RPMI7951 (cell line): ENCODE measurements at regions not wholly inside any gene's neighbourhood (a gene's known extent, or its start where the extent isn't known, plus 50 kb on each side); places are given as distances from the start of the nearest gene placed in this dataset.
"Not testable (repeated sequence)": the region's sequence is repeated elsewhere in the genome, so short reads cannot be mapped to it uniquely, and the experiment has no call there.

ENCODE experiments used
- DNase-seq: peaks from one replicate; pipeline ENCODE4 v3.0.0-alpha.2; 2012; ENCODE audit warnings: low read depth

DNA sequence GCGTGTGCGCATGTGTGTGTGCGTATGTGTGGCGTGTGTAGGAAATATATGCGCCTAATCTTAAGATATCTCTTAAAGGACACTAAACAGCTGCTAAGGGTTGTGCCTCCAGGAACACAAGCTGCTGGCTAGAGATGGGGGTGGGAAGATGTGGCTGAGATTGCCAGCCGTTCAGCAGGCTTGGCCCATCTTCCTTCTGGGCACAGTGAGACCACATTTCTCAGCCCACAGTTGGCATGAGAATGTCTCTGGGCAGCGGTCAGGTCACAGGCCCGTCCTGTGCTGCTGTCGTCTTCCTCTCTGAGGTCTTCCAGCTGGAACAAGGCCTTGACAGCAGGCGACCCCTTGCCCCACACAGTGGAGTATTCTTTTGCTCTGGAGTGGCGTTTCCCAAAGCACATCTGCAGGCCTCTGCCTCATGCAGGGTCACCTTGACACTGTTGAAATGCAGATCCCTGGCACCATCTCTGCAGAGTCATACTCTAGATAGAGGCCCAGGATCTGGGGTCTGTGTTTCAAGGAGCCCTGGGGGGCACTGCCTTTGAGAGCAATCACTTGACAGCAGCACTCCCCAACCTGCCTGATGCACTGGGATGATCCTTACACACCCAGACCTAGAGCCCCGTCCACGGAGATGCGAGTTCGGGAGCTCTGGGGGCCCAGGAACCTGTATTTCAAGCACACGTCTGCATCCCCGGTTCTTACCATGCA is 335.5 kb upstream of the SFSWAP start:
- DNase-seq = no peak

DNA sequence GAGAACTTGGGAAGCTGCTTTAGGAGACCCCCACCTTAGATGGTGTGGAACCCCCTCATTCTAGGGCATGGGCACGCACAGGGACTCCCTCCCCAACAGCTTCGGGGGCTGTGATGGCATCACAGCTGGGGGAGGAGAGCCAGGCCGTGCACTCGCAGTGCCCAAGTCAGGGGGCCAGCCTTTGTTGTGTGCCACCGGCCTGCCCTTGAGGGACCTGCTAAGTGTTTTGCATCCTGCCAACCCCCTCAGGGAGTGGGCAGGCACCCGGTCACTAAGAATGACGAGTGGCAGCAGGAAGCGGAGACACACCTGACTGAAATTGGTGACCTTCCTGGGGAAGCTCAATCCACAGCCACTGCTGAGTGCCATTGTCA is 334.9 kb upstream of the SFSWAP start:
- DNase-seq = no peak

DNA sequence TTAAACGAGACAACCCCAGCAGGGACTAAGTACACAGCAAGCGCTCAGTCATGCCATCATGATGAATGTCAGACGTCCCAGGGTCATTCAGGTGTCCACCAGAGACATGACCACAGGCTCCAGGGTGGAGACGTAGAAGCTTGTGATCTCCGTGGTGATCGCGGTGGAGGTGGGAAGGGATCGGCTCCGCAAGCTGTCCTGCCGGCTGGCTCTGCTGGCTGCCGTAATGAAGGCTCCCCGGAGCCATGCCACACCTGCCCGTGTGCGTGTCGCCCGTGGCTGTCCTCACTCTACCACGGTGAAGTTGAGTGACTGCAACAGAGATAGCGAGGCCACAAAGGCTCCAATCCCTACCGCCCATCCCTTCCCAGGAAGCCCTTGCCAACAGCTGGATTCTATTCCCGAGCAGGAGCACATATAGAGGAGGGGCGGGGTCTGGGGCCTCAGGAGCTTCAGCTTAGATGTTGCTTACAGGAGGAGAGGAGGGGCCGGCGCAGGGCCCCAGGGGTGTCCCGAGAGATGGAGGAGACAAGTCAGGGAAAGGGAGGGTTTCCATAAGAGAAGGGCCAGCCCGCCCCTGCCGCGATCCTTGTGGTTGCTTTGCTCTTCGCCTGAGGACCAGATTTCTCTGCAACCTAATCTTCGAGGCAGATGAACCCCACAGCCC is 332.6 kb upstream of the SFSWAP start:
- no peak for DNase-seq

DNA sequence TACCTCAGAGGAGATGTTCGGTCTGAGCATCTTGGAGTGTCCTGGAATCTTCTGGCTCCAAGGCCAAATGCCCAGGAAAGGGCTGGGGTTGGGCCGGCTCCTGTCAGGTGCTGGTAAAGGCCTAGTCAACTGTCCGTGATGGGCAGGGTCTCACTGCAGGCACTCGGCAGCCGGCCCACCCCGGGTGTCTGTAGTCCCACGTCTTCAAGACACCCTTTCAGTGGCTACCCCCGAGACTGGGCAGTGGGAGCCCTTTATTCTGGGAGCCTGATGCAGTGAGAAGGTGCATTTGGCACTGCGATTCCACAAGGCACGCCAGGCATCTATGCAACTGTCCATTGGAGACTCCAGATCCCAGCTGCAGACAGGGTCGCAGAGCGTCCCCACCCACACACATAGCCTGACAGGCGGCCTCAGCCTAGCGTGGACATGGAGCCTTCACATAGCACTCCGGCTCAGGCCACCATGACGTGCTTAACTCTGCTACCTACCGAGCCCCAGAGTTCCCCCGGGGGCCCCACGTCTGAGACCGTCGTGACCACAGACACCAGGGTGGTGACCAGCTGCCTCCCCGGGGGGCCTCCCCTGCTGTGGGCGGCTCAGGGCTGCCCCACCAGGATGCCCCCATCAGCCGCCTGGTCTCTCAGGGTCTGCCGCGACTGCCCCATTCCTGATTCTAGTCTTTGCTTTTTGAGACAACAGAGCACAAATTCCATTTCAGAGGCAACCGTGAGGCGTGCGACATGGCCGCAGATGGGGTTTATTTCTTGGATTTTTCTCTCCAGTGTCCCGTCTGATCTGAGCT is 331.8 kb upstream of the SFSWAP start:
- DNase-seq = no peak

DNA sequence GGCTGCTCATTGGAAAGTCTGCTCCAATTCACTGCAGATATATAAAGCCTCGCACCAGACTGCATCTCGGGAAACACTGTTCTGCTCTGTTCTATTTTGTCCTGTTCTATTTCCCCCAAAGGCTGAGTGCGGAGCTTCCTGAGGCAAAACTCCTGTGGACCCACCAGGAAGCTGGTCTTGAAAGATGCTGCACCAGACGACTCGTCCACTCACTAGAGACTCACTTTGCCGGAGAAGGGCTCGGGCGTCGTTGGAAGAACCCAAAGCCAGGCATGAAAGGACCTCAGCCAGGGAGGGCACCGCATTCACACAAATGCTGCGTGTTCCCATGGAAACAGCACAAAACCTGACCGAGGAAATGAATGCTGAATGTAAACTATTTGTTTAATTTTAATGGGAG is 331.2 kb upstream of the SFSWAP start:
- DNase-seq = no peak

DNA sequence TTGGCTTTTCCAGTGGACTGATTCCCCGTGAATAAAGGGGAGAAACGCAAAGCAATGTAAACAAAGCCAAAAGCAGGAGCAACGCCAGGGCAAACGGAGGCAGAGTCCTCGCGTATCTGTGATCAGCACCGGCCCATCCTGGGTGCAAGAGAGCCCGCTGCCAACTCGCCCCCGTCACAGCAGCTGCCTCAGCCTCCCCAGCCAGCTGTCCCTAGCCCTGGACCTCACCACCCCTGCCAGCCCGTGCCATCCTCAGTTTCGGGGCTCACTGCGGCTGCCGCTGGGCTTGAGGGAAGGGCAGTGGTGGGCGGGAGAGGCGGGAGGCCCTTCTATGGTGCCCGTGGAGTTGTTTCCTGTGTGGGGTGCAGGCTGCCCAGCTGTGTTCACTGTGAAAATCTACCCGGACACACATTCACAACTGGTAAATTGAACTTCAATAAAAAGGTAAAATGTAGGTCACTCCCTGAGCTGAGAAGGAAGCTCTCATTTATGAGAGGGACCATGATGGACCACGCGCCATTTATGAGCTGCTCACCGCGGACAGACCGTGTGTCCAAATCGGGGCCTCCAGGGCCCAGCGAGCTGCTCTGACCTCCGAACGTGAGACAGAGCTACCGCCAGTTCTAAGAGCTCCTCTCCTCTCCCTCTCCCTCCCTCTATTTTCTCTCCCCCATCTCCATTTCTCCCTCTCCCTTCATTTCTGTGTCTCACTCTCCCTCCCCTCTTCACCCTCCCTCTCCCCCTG is 330.5 kb upstream of the SFSWAP start:
- no peak for DNase-seq

DNA sequence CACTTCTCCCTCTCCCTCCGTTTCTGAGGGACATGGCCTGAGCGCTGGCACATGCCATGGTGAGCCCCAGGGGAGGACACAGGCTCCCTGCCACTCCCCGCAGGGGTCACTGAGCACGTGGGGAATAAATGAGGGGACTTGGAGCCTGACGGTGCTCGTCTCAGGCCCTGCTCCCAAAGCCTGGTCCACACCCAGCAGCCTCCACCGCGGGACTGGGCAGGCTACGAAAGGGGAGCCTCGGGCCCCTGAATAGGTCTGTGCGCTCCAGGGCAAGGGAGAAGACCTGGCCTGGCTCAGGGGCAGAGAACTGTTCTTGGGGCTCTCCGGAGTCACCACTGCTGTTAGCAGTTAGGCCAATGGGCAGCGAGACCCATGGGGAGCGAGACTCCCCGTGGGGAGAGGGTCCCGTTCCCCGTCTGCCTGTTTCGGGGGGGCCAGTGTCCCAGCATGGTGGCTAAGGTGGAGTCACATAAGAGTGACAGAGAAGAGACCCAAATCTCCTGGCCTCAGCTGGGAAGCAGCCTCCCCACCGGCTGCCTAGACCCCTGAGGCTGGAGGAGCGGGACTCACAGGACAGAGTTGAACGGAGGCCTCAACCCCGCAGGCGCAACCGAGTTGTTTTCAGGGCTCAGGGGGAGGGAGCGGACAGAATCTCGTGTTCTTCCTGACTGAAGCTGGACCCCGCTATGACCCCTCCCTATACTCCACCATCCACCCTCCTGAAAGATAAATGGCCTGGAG is 329.8 kb upstream of the SFSWAP start:
- no peak for DNase-seq

DNA sequence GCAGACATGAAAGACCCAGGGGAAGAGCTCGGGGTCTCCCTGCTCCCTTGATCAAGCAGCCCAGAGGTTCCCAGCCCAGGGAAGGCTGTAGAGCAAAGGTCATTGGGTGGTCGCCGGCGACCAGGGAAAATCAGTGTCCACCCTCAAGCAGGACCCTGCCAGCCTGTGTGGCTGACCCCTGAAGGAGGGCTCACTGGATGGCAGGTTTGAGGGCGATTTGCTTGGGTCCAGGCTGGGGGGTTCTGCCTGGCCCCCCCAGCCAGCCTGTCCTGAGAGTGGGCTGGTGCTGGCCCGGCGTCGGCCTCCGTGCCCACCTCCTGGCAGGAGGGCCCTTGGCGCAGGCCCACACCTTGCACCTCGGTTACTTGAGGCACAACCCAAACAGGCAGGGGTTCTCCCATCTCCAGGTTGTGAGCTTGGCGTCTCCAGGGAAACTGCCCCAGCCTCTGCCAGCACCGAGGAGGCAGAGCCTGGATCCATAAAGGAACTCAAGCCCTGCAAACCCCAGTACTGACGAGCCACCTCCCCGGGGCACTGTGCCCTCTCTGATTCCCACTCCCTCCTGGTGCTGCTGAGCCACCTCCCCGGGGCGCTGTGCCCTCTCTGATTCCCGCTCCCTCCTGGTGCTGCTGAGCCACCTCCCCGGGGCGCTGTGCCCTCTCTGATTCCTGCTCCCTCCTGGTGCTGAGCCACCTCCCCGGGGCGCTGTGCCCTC is 329.0 kb upstream of the SFSWAP start:
- DNase-seq = no peak

DNA sequence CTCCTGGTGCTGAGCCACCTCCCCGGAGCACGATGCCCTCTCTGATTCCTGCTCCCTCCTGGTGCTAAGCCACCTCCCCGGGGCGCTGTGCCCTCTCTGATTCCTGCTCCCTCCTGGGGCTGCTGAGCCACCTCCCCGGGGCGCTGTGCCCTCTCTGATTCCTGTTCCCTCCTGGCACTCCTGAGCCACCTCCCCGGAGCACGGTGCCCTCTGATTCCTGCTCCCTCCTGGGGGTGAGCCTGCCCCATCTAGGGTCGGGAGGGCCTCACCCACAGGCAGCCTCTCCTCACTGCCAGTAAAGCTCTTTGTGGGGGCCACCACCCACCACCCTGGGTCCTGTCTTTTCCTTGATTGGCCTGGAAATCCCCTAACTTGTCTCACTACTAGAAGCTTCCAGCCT is 327.6 kb upstream of the SFSWAP start:
- DNase-seq = no peak

DNA sequence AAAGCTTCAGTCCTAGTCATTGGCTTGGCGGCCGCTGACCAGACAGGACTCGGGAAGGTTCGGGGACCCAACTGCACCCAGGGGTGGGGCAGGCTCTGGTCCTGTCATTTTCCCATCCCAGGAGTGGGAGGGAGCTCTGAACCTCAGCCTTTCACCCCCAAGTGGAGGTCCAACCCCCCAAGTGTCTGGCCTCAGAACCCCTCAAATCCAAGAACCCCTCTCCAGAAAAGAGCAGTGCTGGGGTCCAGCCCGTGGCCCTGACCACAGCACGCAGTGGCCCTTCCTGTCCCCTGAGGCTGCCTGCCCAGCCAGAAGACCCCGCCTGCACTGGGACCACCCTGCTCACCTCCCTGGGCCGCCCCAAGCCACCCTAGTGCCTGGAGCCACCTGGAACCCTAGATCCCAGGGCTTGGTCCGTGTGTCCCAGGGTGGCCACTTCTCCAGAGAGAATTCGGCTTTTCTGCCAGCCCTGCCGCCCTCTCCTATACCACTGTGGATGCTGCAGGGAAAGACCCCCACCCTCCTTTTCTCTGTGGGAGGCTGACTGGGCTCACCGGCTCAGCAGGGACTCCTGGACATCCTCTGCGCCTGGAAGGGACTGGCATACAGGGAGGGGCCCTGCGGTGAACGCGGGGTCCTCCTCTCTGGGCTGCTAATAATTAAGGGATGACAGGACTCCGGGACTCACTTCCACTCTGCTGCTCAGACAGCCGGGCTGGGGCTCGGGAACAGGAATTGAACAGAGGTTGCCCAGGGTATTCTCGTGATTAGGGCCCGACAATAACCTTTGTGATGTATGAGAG is 326.9 kb upstream of the SFSWAP start:
- no peak for DNase-seq

DNA sequence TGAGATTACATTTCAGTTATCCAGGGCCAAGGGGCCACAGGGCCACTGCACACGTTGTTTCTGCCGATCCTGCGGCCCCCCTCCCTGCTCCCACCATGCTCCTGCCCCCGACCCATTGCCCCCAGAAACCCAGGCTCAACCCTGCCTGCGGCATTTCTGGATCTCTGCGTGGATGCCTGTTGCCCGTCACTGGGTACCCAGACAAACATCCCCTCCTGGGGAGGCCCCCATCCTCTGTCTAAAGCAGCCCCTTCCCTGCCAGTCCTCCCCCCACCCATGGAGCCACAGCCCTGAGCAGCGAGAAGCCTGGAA is 326.4 kb upstream of the SFSWAP start:
- no peak for DNase-seq

DNA sequence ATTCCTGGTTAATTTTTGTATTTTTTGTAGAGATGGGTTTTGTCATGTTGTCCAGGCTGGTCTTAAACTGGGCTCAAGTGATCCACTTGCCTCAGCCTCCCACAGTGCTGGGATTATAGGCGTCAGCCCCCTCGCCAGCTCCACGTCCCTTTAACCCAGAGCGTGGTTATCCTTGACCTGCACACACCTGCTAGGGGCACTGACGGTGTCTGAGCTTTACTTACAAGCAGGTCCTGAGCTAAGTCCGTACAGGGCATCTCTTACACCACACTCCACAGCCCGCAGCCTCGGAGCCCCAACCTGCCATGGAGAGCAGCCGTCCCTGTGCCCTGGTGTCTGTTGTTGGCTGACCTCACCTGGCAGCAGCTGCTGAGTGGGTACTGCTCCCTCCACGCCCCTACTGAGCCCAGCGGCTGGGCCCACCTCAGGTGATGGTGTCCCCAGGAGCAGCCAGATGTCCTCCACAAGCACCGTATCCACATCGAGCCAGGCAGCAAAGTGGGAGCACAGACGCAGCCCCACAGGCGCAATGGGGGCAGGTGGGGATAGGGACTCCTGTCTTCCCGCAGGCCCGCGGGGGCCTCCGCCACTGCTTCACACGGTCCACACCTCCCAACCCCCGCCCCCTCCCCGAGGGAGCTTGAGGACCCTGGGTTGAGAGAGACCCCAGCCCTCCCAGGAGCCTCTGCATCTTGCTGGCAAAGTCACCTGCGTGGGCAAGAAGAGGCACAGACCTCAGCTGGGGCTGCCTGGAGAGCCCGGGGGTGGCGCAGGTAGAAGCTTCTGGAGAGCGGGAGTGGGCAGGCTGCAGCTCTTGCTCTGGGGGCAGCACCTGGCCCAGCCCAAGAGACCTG is 325.4 kb upstream of the SFSWAP start:
- DNase-seq = no peak

DNA sequence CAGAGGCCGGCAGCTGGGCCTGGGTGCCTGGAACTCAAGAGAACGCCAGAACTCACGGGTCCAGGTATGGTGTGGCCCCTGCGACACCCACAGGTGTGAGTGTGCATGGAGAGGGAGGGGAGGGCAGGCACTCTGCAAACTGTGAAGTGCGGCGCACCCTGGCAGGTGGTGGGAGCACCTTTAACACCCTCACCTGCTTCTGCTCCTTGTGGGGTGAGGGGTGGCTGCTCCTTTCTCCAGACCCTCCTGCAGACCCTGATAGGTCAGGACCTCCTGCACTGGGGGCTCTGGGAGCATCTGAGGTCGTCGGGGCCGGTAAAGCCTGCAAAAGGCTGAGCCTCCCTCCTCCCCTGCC is 324.7 kb upstream of the SFSWAP start:
- DNase-seq = no peak

DNA sequence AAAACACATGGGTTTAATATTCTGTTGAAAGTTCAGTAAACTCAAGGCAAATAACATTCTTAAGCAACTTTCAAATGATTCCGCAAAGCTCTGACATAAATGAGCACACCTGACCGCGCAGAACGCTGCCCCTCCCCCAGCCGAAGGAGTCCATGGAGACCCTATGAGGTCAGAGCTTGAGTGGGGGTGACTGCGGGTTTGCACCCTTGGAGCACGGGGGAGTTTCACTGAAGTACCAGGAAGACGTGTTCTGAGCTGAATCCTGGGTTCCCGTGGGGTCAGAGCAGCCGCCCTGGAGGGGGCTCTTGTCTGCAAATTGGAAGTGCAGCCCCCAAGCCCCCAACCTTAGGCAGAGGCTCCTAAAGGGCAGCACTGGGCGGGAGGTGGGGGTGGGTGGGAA is 324.1 kb upstream of the SFSWAP start:
- DNase-seq = no peak

DNA sequence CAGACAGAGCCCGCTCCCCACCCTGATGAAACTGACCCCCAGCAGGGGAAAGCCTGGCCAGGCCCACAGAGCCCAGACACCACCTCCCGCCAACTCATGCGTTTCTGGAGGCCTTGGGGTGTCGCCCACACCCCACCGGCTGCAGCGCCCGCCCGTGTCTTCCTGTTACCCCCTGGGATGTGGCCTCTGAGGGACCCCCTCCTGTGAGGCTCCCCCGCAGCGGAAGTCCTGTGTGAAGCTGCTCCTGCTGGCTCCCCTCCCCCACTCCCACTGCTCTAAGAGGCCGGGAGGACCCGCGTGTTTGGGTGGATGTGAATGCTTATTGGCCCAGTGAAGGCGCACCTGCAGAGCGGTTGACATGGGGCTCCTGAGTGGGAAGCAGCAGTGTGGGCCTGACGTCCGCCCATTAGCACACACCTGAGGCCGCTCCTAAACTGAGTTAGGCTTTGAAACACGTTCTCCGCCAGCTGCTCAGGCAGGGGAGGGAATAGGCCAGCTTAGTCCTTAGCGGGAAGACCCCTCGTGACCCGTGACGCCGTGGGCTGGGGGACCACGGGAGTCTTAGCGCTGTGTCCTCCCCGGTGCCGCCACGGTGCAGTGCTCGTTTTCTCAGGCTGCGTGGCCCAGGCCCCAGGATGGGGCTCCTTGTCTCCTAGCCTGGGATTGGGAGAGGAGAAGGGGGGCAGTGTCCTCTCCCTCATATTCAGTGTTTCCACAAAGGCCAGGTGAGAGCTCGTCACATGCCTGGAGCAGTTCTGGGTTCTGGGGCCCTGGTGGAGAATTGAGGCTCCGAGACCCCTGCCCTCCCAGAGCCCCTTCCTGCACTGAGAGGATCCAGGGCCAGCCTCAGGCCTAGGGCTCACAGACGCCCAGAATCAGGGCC is 323.4 kb upstream of the SFSWAP start:
- no peak for DNase-seq

DNA sequence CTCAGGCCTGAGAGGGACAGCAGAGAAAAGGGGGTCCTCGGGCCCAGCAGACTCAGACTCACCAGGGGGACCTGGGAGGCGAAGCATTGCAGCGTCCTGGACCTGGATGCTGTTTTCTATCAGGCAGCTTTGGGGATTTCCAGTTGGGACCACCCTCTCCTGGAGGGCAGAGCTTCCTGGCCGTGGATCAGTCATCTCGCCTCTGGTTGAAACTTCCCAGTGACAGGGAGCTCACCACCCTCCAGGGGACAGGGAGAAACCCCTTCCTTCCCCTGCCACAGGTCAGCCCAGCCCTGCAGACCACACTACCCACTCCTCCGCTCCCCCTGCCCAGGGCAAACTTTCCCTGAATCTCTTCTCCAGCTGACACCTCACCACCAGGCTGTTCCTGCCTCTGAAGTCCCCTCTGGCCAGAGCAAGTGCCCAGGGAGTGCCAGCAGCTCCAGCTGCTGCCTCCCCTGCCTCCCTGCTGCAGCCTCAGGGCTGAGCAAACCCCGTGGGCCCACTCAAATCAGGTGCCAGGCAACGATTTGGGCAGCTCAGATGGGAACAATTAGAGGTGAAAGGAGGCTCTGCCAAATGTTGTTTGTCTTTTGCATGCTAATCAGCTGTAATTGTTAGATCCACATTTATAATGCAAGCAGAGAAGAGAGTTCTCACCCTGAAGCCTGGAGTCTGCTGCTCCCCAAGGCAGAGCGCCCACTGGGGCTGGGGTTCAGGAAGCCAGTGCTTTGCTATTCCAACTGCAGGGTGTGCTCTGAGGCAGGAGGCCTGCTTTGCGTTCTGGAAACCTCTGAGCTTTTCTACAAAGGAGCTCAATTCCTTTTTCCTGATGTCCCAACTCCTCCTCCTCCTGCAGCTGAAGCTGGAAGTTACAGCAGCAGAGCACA is 322.5 kb upstream of the SFSWAP start:
- not testable (repeated sequence) for DNase-seq
